Hypothalamus (tissue), 51 donors: ENCODE measurements at regions not wholly inside any gene's neighbourhood (a gene's known extent, or its start where the extent isn't known, plus 50 kb on each side); places are given as distances from the start of the nearest gene placed in this dataset.

ENCODE experiments used
- DNase-seq, 51 donors: peaks; one replicate each; lab custom pipeline; 2025; lab: John Stamatoyannopoulos, UW

- DNase-seq: no peak
Measured at GRCh38 chr2:128619471-128620325, 301.0 kb upstream of the HS6ST1 start.

DNA sequence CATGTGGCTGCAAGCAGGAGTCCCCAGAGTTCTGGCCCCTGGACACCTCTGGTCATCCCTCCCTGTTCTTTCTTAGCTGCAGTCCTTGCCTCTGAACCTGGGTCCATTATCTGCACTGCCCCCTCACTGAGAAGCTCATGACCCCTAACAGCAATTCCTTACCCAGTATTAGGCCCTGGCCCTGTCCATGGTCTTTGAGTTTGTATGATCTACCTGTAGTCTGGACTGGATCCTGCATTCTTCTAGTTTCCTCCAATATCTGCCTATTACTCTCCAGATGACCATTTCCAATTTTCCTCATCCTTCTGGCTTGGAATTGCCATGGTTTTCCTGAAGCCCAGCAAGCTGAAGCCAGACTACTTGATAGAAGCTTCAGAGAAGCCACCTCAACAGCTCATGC is 302.4 kb upstream of the HS6ST1 start:
- DNase-seq: no peak

DNA sequence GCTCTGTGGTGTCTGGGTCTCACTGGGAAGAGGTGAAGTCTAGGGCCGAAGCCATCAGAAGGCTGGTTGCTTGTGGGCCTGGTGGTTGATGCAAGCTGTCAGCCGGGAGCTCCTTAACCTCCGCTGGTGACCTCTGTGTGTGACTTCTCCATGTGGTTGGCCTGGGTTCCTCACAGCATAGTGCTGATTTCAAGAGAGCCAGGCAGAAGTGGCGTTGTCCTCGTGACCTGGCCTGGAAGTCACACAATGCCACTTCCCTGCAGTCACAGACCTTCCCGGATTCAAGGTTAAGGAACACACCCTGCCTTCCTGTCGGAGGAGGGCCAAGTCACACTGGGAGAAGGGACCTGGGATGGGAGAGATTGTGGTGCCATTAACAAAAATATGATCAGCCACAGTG is 303.7 kb upstream of the HS6ST1 start:
- DNase-seq: peak in 5 of 51 donors; percentile 15 to 35 (median 17)

GRCh38 chr2:128622955-128623620 is 304.4 kb upstream of the HS6ST1 start:
- DNase-seq: no peak

DNA sequence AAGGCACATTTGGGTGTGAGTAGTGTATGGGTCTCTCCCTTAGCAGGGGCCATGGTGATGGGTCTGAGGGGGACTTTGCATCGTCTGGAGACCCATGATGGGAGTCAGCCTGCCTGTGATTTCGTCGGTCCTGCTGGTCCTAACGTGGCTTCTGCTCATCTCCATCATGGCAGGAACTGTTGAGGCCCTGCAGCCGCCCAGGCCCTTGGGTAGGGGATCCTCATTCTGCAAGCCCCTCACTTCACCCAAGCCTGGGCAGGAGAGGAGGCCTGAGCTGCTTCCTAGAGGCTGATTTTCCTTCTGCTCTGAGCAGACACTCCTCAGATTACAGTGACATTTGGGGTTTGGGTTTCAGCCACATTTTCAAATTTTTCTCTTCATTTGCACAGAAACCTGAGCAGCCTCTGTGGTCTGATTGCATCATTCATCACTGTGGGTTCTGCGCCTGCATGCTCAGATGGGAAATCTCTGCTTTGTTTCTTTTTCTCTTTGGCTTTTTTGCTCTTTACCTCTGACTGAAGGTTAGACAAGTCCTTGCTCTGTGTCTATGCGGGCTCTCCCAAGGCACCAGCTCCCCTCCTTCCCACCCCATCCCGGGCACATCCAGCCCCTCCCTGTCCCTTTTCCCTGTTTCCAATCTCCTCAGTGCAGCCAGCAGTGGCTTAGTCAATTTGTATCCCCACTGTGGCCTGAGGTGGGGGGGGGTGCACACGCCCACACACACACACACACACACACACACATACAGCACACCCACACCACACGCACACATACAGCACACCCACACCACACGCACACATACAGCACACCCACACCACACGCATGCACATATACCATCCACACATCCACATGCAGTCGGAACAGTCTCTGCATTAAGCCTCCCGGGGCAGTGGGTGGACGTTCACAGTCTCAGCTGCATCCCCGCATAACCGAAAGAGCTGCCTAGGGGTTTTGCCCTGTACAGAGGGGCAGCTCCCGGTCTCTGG is 305.4 kb upstream of the HS6ST1 start:
- DNase-seq: no peak

- no peak for DNase-seq
Measured at GRCh38 chr2:128624956-128625355, 306.3 kb upstream of the HS6ST1 start.

- no peak for DNase-seq
Measured at GRCh38 chr2:128625421-128625820, 306.8 kb upstream of the HS6ST1 start.

- DNase-seq: no peak
Measured at GRCh38 chr2:128625963-128626759, 307.5 kb upstream of the HS6ST1 start.

DNA sequence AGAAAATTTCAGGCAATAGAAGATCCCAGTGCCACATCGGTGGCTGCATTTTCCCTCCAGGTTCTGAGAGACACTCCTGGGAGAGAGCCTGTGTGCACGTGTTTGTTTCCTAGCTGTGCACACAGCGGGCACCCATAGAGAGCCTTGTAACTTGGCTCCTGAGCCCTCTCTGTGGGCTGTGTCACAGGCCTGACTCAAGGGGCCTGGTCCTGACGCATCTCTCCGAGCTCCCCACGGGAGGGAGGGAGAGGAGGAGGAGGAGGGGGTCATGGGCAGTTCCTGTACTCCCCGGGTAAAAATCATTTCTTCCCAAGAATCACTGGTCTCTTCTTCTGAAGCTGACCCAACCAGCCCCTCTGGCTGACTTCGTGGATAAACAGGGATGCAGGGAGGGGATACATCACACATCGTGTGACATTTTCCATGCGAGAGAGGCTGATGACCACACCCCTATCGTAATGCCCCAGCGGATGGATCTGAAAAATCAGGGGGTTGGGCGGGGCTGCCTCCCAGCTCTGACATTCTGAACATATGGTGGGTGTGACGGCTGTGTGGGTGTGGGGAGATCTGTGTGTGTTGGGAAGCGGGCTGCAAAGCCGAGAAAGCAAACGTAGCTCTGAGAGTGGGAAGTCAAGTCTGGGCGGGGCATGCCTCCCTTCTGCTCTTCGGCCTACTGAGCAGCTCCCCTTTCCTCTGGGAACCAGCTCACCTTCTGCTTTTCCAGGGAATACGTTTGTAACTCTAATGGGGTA is 308.3 kb upstream of the HS6ST1 start:
- no peak for DNase-seq

GRCh38 chr2:128628206-128628605 is 309.5 kb upstream of the HS6ST1 start:
- DNase-seq: no peak

DNA sequence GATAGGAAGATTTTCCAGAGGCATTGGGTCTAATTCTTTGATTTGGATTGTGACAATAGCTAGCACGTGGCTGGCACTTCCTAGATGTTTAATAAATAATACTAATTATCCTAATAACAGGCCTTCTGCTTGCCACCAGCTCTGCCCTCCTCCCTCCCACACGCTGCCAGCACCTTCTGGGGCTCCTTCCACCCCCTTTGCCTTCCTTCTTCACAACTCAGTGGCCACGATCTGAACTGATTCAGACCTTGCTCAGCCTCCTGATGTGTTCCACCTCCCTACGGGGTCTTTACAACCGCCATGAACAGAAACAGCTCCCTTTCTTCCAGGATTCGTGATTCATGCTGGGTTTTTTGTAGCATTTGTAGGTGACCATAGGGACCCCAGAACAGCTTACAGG is 310.3 kb upstream of the HS6ST1 start:
- DNase-seq: no peak

- no peak for DNase-seq
Measured at GRCh38 chr2:128630974-128631697, 312.5 kb upstream of the HS6ST1 start.

DNA sequence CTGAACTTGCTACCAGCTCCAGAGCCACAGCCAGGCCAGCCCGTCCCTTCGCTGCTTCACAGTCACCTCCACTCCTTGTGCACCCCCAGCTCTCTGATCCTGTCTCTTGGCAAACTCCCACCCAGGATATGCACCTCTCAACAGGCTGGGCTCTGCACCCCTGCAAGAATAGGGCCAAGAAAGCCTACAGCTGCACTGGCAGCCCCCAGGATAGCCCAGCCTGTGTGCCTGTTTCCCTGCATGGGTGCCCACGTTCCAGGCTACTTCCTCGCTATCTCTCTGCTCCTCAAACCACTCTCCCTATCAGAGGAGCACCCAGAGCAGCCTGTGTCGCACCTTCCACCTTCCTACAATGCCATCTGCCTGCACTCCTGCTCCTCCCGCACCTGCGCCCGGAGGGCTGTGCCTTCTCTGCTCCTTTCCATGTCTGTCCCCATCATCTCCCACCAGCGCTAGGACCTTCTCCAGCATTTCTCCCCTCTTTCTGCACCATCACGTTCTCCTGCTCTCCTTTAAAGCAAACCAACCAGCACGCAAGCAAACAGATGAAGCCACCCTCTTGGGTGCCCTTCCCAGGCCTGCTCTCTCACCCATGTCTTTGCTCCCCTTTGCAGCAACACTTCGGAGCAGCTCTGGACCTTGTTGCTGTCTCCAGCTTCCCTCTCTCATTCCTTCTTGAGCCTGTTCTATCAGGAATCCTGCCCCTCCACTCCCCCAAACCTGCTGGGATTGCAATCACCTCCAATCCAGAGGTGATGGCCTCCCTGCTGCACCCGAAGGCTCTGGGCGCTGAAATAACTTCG is 313.2 kb upstream of the HS6ST1 start:
- DNase-seq: no peak

DNA sequence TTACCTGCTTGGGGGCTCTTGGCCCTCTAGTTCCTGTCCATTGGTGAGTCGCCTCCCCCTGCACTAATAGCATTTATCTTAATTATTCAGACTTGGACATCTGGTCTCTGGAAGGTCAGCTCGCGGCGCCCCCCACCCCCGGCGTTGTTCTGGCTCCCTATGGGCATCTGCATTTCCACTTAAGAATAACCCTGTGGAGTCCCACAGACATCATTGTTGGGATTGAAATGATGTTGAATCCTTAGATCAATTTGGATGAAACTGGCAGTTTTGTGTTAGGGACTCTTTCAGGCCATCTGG is 313.8 kb upstream of the HS6ST1 start:
- DNase-seq: no peak

- no peak for DNase-seq
Measured at GRCh38 chr2:128633501-128633900, 314.8 kb upstream of the HS6ST1 start.

GRCh38 chr2:128635361-128635900 is 316.8 kb upstream of the HS6ST1 start:
- no peak for DNase-seq

GRCh38 chr2:128636802-128637147 is 318.1 kb upstream of the HS6ST1 start:
- DNase-seq: no peak
